Occipital lobe (tissue), 1 donor: ENCODE measurements at regions not wholly inside any gene's neighbourhood (a gene's known extent, or its start where the extent isn't known, plus 50 kb on each side); places are given as distances from the start of the nearest gene placed in this dataset.
"Not testable (repeated sequence)": the region's sequence is repeated elsewhere in the genome, so short reads cannot be mapped to it uniquely, and the experiment has no call there.

Source experiments
- DNase-seq: peaks from one replicate; lab custom pipeline; 2025; lab: John Stamatoyannopoulos, UW

GRCh38 chr2:118417406-118418120 lies 329.3 kb downstream of the INSIG2 start:
- no peak for DNase-seq

GRCh38 chr2:118415186-118415585 lies 326.9 kb downstream of the INSIG2 start:
- DNase-seq, result not testable (repeated sequence)

- DNase-seq, result no peak
These were observed 315.6 kb downstream of the INSIG2 start for GRCh38 chr2:118403658-118404451.

- DNase-seq, result no peak
These were observed 300.5 kb downstream of the INSIG2 start for GRCh38 chr2:118388771-118389170.

- DNase-seq, result no peak
These were observed 299.2 kb downstream of the INSIG2 start for GRCh38 chr2:118387509-118387908.

- no peak for DNase-seq
These were observed 298.5 kb downstream of the INSIG2 start for GRCh38 chr2:118386641-118387302.

GRCh38 chr2:118380915-118381653 lies 292.8 kb downstream of the INSIG2 start:
- DNase-seq, result no peak

GRCh38 chr2:118375907-118376485 lies 287.7 kb downstream of the INSIG2 start:
- no peak for DNase-seq

- DNase-seq, result no peak
These were observed 286.9 kb downstream of the INSIG2 start for GRCh38 chr2:118374974-118375755.

GRCh38 chr2:118372886-118373830 lies 284.9 kb downstream of the INSIG2 start:
- DNase-seq, result no peak

GRCh38 chr2:118371515-118371914 lies 283.2 kb downstream of the INSIG2 start:
- DNase-seq, result no peak

- not testable (repeated sequence) for DNase-seq
These were observed 281.2 kb downstream of the INSIG2 start for GRCh38 chr2:118369521-118369920.

- DNase-seq, result no peak
These were observed 275.3 kb downstream of the INSIG2 start for GRCh38 chr2:118363604-118364003.

- no peak for DNase-seq
These were observed 267.8 kb downstream of the INSIG2 start for GRCh38 chr2:118356051-118356450.

- DNase-seq, result no peak
These were observed 263.5 kb downstream of the INSIG2 start for GRCh38 chr2:118351796-118352195.

- DNase-seq, result no peak
These were observed 262.4 kb downstream of the INSIG2 start for GRCh38 chr2:118350621-118351020.

GRCh38 chr2:118349365-118349764 lies 261.1 kb downstream of the INSIG2 start:
- DNase-seq, result no peak

- no peak for DNase-seq
These were observed 260.2 kb downstream of the INSIG2 start for GRCh38 chr2:118348380-118349034.

GRCh38 chr2:118345465-118345864 lies 257.2 kb downstream of the INSIG2 start:
- DNase-seq, result no peak
